Cardiac muscle cell (in vitro differentiated cells and primary cell): ENCODE measurements at regions not wholly inside any gene's neighbourhood (a gene's known extent, or its start where the extent isn't known, plus 50 kb on each side); places are given as distances from the start of the nearest gene placed in this dataset.

ENCODE experiments used
- DNase-seq, 2 donors: peaks; one replicate each; pipeline versions ENCODE4 v3.0.0 to v3.0.0-alpha.2; 2010 to 2017; ENCODE audit warnings: low read depth in 1 of 2, low spot score in 1 of 2
- H3K27ac ChIP-seq: fragments of 200-600 bp; sonication (generic); 2 replicates; pipeline ENCODE4 v1.5.1; 2016
- H3K27me3 ChIP-seq: fragments of 200-600 bp; sonication (generic); 2 replicates; pipeline ENCODE4 v1.6.0; 2016; ENCODE audit warnings: control low read depth
- H3K36me3 ChIP-seq: fragments of 200-600 bp; sonication (generic); 2 replicates; pipeline ENCODE4 v1.5.1; 2016; ENCODE audit warnings: control low read depth
- H3K4me1 ChIP-seq: fragments of 200-600 bp; sonication (generic); 2 replicates; pipeline ENCODE4 v1.8.1; 2017; ENCODE audit warnings: low read depth, mild to moderate bottlenecking, mixed run types
- H3K4me3 ChIP-seq: fragments of 200-600 bp; sonication (generic); 2 replicates; pipeline ENCODE4 v1.5.1; 2016; ENCODE audit warnings: mild to moderate bottlenecking
- H3K9me3 ChIP-seq: fragments of 200-600 bp; sonication (generic); 2 replicates; pipeline ENCODE4 v1.5.1; 2017; ENCODE audit warnings: low read depth, mild to moderate bottlenecking, control low read depth
- CTCF ChIP-seq: IDR thresholded peaks from 2 replicates; pipeline ENCODE4 v1.5.1; 2012; ENCODE audit warnings: low read depth, mild to moderate bottlenecking, low read length

- Histone ChIP-seq H3K27me3 (no peaks in the 10 kb centered on the region), H3K4me3 (no peak overlapping the region), H3K27ac (no peak overlapping the region), H3K4me1 (no peaks in the 10 kb centered on the region), H3K36me3 (no peaks in the 10 kb centered on the region), H3K9me3 (no peaks in the 10 kb centered on the region)
- no peak for DNase-seq
- TF ChIP-seq CTCF: no peak
Observed at GRCh38 chr15:24748812-24749439, 73.4 kb downstream of the NPAP1 start.

GRCh38 chr15:24752354-24752753, 76.8 kb downstream of the NPAP1 start:
- no peaks in the 10 kb centered on the region for H3K4me1 ChIP-seq
- H3K27me3 ChIP-seq: no peaks in the 10 kb centered on the region
- no peak for TF ChIP-seq CTCF
- no peaks in the 10 kb centered on the region for H3K9me3 ChIP-seq
- no peak overlapping the region for H3K4me3 ChIP-seq
- no peak for DNase-seq
- H3K27ac ChIP-seq: no peak overlapping the region
- no peaks in the 10 kb centered on the region for H3K36me3 ChIP-seq

- H3K9me3 ChIP-seq: no peaks in the 10 kb centered on the region
- H3K27ac ChIP-seq: no peak overlapping the region
- H3K27me3 ChIP-seq: no peaks in the 10 kb centered on the region
- H3K4me1 ChIP-seq: no peaks in the 10 kb centered on the region
- no peak for TF ChIP-seq CTCF
- H3K4me3 ChIP-seq: no peak overlapping the region
- DNase-seq: no peak
- no peaks in the 10 kb centered on the region for H3K36me3 ChIP-seq
Observed at GRCh38 chr15:24756101-24756500, 80.5 kb downstream of the NPAP1 start.

- no peak for TF ChIP-seq CTCF
- Histone ChIP-seq H3K4me3 (no peak overlapping the region), H3K27ac (no peak overlapping the region), H3K9me3 (no peaks in the 10 kb centered on the region), H3K27me3 (no peaks in the 10 kb centered on the region), H3K36me3 (no peaks in the 10 kb centered on the region), H3K4me1 (no peaks in the 10 kb centered on the region)
- DNase-seq: no peak
Observed at GRCh38 chr15:24760066-24760465, 84.5 kb downstream of the NPAP1 start.

GRCh38 chr15:24761704-24762302, 86.2 kb downstream of the NPAP1 start:
- Histone ChIP-seq H3K36me3 (no peaks in the 10 kb centered on the region), H3K27me3 (no peaks in the 10 kb centered on the region), H3K9me3 (no peaks in the 10 kb centered on the region), H3K4me3 (no peak overlapping the region), H3K4me1 (no peaks in the 10 kb centered on the region), H3K27ac (no peak overlapping the region)
- peak in 1 of 2 donors; percentile 6 for DNase-seq
- TF ChIP-seq CTCF: peak; percentile 34
